ENCODE measurements at regions not wholly inside any gene's neighbourhood (a gene's known extent, or its start where the extent isn't known, plus 50 kb on each side); places are given as distances from the start of the nearest gene placed in this dataset.

GRCh38 chr4:78675325-78675724 lies 100.8 kb upstream of the BMP2K start:
- WGBS (ENCODE audit: extremely low coverage, insufficient coverage, insufficient read length) = no CpG with 5 or more reads among the region's 1 CpG
- no peak overlapping the region for H4K12ac ChIP-seq (ENCODE audit: low read depth, low read length)

GRCh38 chr4:78682070-78682469 lies 94.1 kb upstream of the BMP2K start:
- no peak overlapping the region for H3K23ac ChIP-seq (ENCODE audit: low read length)
- H2AFZ ChIP-seq (ENCODE audit: insufficient read depth, low read length, poor library complexity) = no peak overlapping the region
- no peak overlapping the region for H3K9ac ChIP-seq (ENCODE audit: low read length)
- H2BK120ac ChIP-seq (ENCODE audit: insufficient read depth, low read length, poor library complexity) = no peak overlapping the region
- no peaks in the 10 kb centered on the region for H3K27me3 ChIP-seq (ENCODE audit: insufficient read depth, low read length)
- H2BK5ac ChIP-seq (ENCODE audit: low read depth, low read length, poor library complexity) = no peak overlapping the region
- H3K4me3 ChIP-seq (ENCODE audit: low read depth, low read length) = no peak overlapping the region
- H3K27ac ChIP-seq (ENCODE audit: low read depth, low read length) = no peak overlapping the region
- no peak overlapping the region for H4K91ac ChIP-seq (ENCODE audit: low read depth, low read length)
- no CpG with 5 or more reads among the region's 3 CpGs for WGBS (ENCODE audit: extremely low coverage, insufficient coverage, insufficient read length)
- no peak overlapping the region for H4K12ac ChIP-seq (ENCODE audit: low read depth, low read length)
- no peaks in the 10 kb centered on the region for H3K79me2 ChIP-seq (ENCODE audit: control insufficient read depth, insufficient read depth, low read length, poor library complexity)
- H2AK5ac ChIP-seq (ENCODE audit: low read length) = no peak overlapping the region
- H3K18ac ChIP-seq (ENCODE audit: low read length) = no peak overlapping the region
- H3K36me3 ChIP-seq (ENCODE audit: control insufficient read depth in 1 of 2, insufficient read depth in 2 of 2, low read length in 2 of 2) = no peaks in the 10 kb centered on the region
- no peaks in the 10 kb centered on the region for H3K9me3 ChIP-seq (ENCODE audit: insufficient read depth, low read depth, low read length)
- no peak overlapping the region for H3K4ac ChIP-seq (ENCODE audit: low read depth, low read length)
- H3K4me1 ChIP-seq (ENCODE audit: control insufficient read depth in 1 of 2, insufficient read depth in 2 of 2, low read length in 2 of 2) = no peaks in the 10 kb centered on the region
- H3K79me1 ChIP-seq (ENCODE audit: low read length) = no peaks in the 10 kb centered on the region
- no peak for DNase-seq
- H2BK12ac ChIP-seq (ENCODE audit: low read length) = no peak overlapping the region
- no peak overlapping the region for H4K8ac ChIP-seq (ENCODE audit: low read depth, low read length)
- H3K14ac ChIP-seq (ENCODE audit: low read length) = no peak overlapping the region
- no peak overlapping the region for H3K4me2 ChIP-seq (ENCODE audit: low read length)

More at GRCh38 chr4:78675325-78675724, 100.8 kb upstream of the BMP2K start:
- H3K4me1 ChIP-seq (ENCODE audit: control insufficient read depth in 1 of 2, insufficient read depth in 2 of 2, low read length in 2 of 2) = no peaks in the 10 kb centered on the region
- H3K23ac ChIP-seq (ENCODE audit: low read length) = no peak overlapping the region
- H3K9me3 ChIP-seq (ENCODE audit: insufficient read depth, low read depth, low read length) = no peaks in the 10 kb centered on the region
- H4K91ac ChIP-seq (ENCODE audit: low read depth, low read length) = no peak overlapping the region
- no peak overlapping the region for H3K9ac ChIP-seq (ENCODE audit: low read length)
- no peak overlapping the region for H3K4me3 ChIP-seq (ENCODE audit: low read depth, low read length)
- no peaks in the 10 kb centered on the region for H3K27me3 ChIP-seq (ENCODE audit: insufficient read depth, low read length)
- DNase-seq = no peak
- no peak overlapping the region for H3K14ac ChIP-seq (ENCODE audit: low read length)
- H2BK12ac ChIP-seq (ENCODE audit: low read length) = no peak overlapping the region
- no peak overlapping the region for H3K27ac ChIP-seq (ENCODE audit: low read depth, low read length)
- H3K36me3 ChIP-seq (ENCODE audit: control insufficient read depth in 1 of 2, insufficient read depth in 2 of 2, low read length in 2 of 2) = no peaks in the 10 kb centered on the region
- H2AK5ac ChIP-seq (ENCODE audit: low read length) = no peak overlapping the region
- H3K18ac ChIP-seq (ENCODE audit: low read length) = no peak overlapping the region
- no peak overlapping the region for H4K8ac ChIP-seq (ENCODE audit: low read depth, low read length)
- no peak overlapping the region for H2BK5ac ChIP-seq (ENCODE audit: low read depth, low read length, poor library complexity)
- H3K79me1 ChIP-seq (ENCODE audit: low read length) = no peaks in the 10 kb centered on the region
- no peak overlapping the region for H3K4ac ChIP-seq (ENCODE audit: low read depth, low read length)
- H3K4me2 ChIP-seq (ENCODE audit: low read length) = no peak overlapping the region
- H2BK120ac ChIP-seq (ENCODE audit: insufficient read depth, low read length, poor library complexity) = no peak overlapping the region
- H3K79me2 ChIP-seq (ENCODE audit: control insufficient read depth, insufficient read depth, low read length, poor library complexity) = no peaks in the 10 kb centered on the region
- H2AFZ ChIP-seq (ENCODE audit: insufficient read depth, low read length, poor library complexity) = no peak overlapping the region

GRCh38 chr4:78683352-78683751 lies 92.8 kb upstream of the BMP2K start:
- Histone ChIP-seq H3K4me3 (ENCODE audit: low read depth, low read length) (no peak overlapping the region), H4K12ac (ENCODE audit: low read depth, low read length) (no peak overlapping the region), H4K8ac (ENCODE audit: low read depth, low read length) (no peak overlapping the region), H4K91ac (ENCODE audit: low read depth, low read length) (no peak overlapping the region), H3K79me1 (ENCODE audit: low read length) (no peaks in the 10 kb centered on the region), H2AFZ (ENCODE audit: insufficient read depth, low read length, poor library complexity) (no peak overlapping the region), H3K27me3 (ENCODE audit: insufficient read depth, low read length) (no peaks in the 10 kb centered on the region), H3K23ac (ENCODE audit: low read length) (no peak overlapping the region), H3K27ac (ENCODE audit: low read depth, low read length) (no peak overlapping the region), H2BK120ac (ENCODE audit: insufficient read depth, low read length, poor library complexity) (no peak overlapping the region), H3K18ac (ENCODE audit: low read length) (no peak overlapping the region), H3K9me3 (ENCODE audit: insufficient read depth, low read depth, low read length) (no peaks in the 10 kb centered on the region), H3K4ac (ENCODE audit: low read depth, low read length) (no peak overlapping the region), H3K14ac (ENCODE audit: low read length) (no peak overlapping the region), H2BK5ac (ENCODE audit: low read depth, low read length, poor library complexity) (no peak overlapping the region), H2BK12ac (ENCODE audit: low read length) (no peak overlapping the region), H3K9ac (ENCODE audit: low read length) (no peak overlapping the region), H3K79me2 (ENCODE audit: control insufficient read depth, insufficient read depth, low read length, poor library complexity) (no peaks in the 10 kb centered on the region), H3K4me1 (ENCODE audit: control insufficient read depth in 1 of 2, insufficient read depth in 2 of 2, low read length in 2 of 2) (no peaks in the 10 kb centered on the region), H2AK5ac (ENCODE audit: low read length) (no peak overlapping the region), H3K36me3 (ENCODE audit: control insufficient read depth in 1 of 2, insufficient read depth in 2 of 2, low read length in 2 of 2) (no peaks in the 10 kb centered on the region), H3K4me2 (ENCODE audit: low read length) (no peak overlapping the region)
- no peak for DNase-seq

- H3K9ac ChIP-seq (ENCODE audit: low read length) = no peak overlapping the region
- H3K18ac ChIP-seq (ENCODE audit: low read length) = no peak overlapping the region
- H3K79me2 ChIP-seq (ENCODE audit: control insufficient read depth, insufficient read depth, low read length, poor library complexity) = no peaks in the 10 kb centered on the region
- H3K36me3 ChIP-seq (ENCODE audit: control insufficient read depth in 1 of 2, insufficient read depth in 2 of 2, low read length in 2 of 2) = no peaks in the 10 kb centered on the region
- H4K12ac ChIP-seq (ENCODE audit: low read depth, low read length) = no peak overlapping the region
- peak; percentile 18 to 72 for DNase-seq
- no peak overlapping the region for H3K4me3 ChIP-seq (ENCODE audit: low read depth, low read length)
- H3K79me1 ChIP-seq (ENCODE audit: low read length) = no peaks in the 10 kb centered on the region
- no peaks in the 10 kb centered on the region for H3K27me3 ChIP-seq (ENCODE audit: insufficient read depth, low read length)
- no peak overlapping the region for H3K14ac ChIP-seq (ENCODE audit: low read length)
- peak overlapping the region; percentile 26 for H3K4me2 ChIP-seq (ENCODE audit: low read length)
- no peaks in the 10 kb centered on the region for H3K4me1 ChIP-seq (ENCODE audit: control insufficient read depth in 1 of 2, insufficient read depth in 2 of 2, low read length in 2 of 2)
- H3K9me3 ChIP-seq (ENCODE audit: insufficient read depth, low read depth, low read length) = no peaks in the 10 kb centered on the region
- no CpG with 5 or more reads among the region's 5 CpGs for WGBS (ENCODE audit: extremely low coverage, insufficient coverage, insufficient read length)
- no peak overlapping the region for H3K23ac ChIP-seq (ENCODE audit: low read length)
- H3K4ac ChIP-seq (ENCODE audit: low read depth, low read length) = no peak overlapping the region
- no peak overlapping the region for H2BK12ac ChIP-seq (ENCODE audit: low read length)
- no peak overlapping the region for H3K27ac ChIP-seq (ENCODE audit: low read depth, low read length)
- no peak overlapping the region for H2BK120ac ChIP-seq (ENCODE audit: insufficient read depth, low read length, poor library complexity)
- H4K91ac ChIP-seq (ENCODE audit: low read depth, low read length) = no peak overlapping the region
- no peak overlapping the region for H2AFZ ChIP-seq (ENCODE audit: insufficient read depth, low read length, poor library complexity)
- H4K8ac ChIP-seq (ENCODE audit: low read depth, low read length) = no peak overlapping the region
- H2AK5ac ChIP-seq (ENCODE audit: low read length) = no peak overlapping the region
- no peak overlapping the region for H2BK5ac ChIP-seq (ENCODE audit: low read depth, low read length, poor library complexity)
These were observed 91.6 kb upstream of the BMP2K start for GRCh38 chr4:78684325-78685079.
